ENCODE measurements at regions not wholly inside any gene's neighbourhood (a gene's known extent, or its start where the extent isn't known, plus 50 kb on each side); places are given as distances from the start of the nearest gene placed in this dataset.

- Histone ChIP-seq H3K4me1 (ENCODE audit: insufficient read depth, low read length) (no peaks in the 10 kb centered on the region), H4K20me1 (ENCODE audit: insufficient read depth, low read length) (no peaks in the 10 kb centered on the region), H3K27ac (ENCODE audit: low read depth, low read length) (no peak overlapping the region), H2AFZ (ENCODE audit: low read depth, low read length) (no peak overlapping the region), H3K9me3 (ENCODE audit: insufficient read depth, low read depth, low read length) (no peaks in the 10 kb centered on the region), H3K9ac (ENCODE audit: low read length) (no peak overlapping the region), H3K4me2 (ENCODE audit: low read length) (no peak overlapping the region), H3K79me2 (ENCODE audit: insufficient read depth, low read length) (no peaks in the 10 kb centered on the region), H3K27me3 (ENCODE audit: insufficient read depth, low read length) (no peaks in the 10 kb centered on the region), H3K36me3 (ENCODE audit: insufficient read depth, low read length) (no peaks in the 10 kb centered on the region), H3K4me3 (ENCODE audit: insufficient read depth, low read depth, low read length) (no peak overlapping the region)
- Mint-ChIP-seq H3K4me1 (ENCODE audit: low read depth, unreplicated experiment) (peaks cover 3% of the 10 kb centered on the region), H3K27ac (ENCODE audit: unreplicated experiment) (no peak overlapping the region), H3K27me3 (ENCODE audit: low read depth, unreplicated experiment) (peaks cover 10% of the 10 kb centered on the region), H3K4me3 (ENCODE audit: unreplicated experiment) (no peak overlapping the region), H3K36me3 (ENCODE audit: low read depth, unreplicated experiment) (no peaks in the 10 kb centered on the region), H3K9me3 (ENCODE audit: unreplicated experiment) (peaks cover 12% of the 10 kb centered on the region)
- TF ChIP-seq EZH2 (IDR thresholded peaks at IDR 0.05; ENCODE audit: insufficient read depth, low read length) = no peak
- TF ChIP-seq CTCF (IDR thresholded peaks at IDR 0.05; ENCODE audit: insufficient read depth, low read depth, low read length) = no peak
- FAIRE-seq (no peak), DNase-seq (ENCODE audit: low read depth) (no peak)
These were observed 168.7 kb downstream of the DDX1 start for GRCh38 chr2:15760232-15760910.

GRCh38 chr2:15761056-15761455, 169.4 kb downstream of the DDX1 start:
- Histone ChIP-seq H4K20me1 (ENCODE audit: insufficient read depth, low read length) (no peaks in the 10 kb centered on the region), H3K4me2 (ENCODE audit: low read length) (no peak overlapping the region), H3K4me3 (ENCODE audit: insufficient read depth, low read depth, low read length) (no peak overlapping the region), H3K4me1 (ENCODE audit: insufficient read depth, low read length) (no peaks in the 10 kb centered on the region), H2AFZ (ENCODE audit: low read depth, low read length) (no peak overlapping the region), H3K27me3 (ENCODE audit: insufficient read depth, low read length) (no peaks in the 10 kb centered on the region), H3K9me3 (ENCODE audit: insufficient read depth, low read depth, low read length) (no peaks in the 10 kb centered on the region), H3K79me2 (ENCODE audit: insufficient read depth, low read length) (no peaks in the 10 kb centered on the region), H3K9ac (ENCODE audit: low read length) (no peak overlapping the region), H3K36me3 (ENCODE audit: insufficient read depth, low read length) (no peaks in the 10 kb centered on the region), H3K27ac (ENCODE audit: low read depth, low read length) (no peak overlapping the region)
- Mint-ChIP-seq H3K36me3 (ENCODE audit: low read depth, unreplicated experiment) (no peaks in the 10 kb centered on the region), H3K4me1 (ENCODE audit: low read depth, unreplicated experiment) (peaks cover 3% of the 10 kb centered on the region), H3K4me3 (ENCODE audit: unreplicated experiment) (no peak overlapping the region), H3K27ac (ENCODE audit: unreplicated experiment) (no peak overlapping the region), H3K9me3 (ENCODE audit: unreplicated experiment) (peaks cover 12% of the 10 kb centered on the region), H3K27me3 (ENCODE audit: low read depth, unreplicated experiment) (peaks cover 14% of the 10 kb centered on the region)
- DNase-seq (ENCODE audit: low read depth) (no peak), FAIRE-seq (no peak)
- TF ChIP-seq EZH2 (IDR thresholded peaks at IDR 0.05; ENCODE audit: insufficient read depth, low read length) = no peak
- no peak for TF ChIP-seq CTCF (IDR thresholded peaks at IDR 0.05; ENCODE audit: insufficient read depth, low read depth, low read length)

GRCh38 chr2:15761910-15762309, 170.2 kb downstream of the DDX1 start:
- FAIRE-seq = no peak
- H2AFZ ChIP-seq (ENCODE audit: low read depth, low read length) = no peak overlapping the region
- H3K27me3 Mint-ChIP-seq (ENCODE audit: low read depth, unreplicated experiment) = peaks cover 19% of the 10 kb centered on the region

More at GRCh38 chr2:15761910-15762309, 170.2 kb downstream of the DDX1 start:
- H3K9me3 ChIP-seq (ENCODE audit: insufficient read depth, low read depth, low read length) = no peaks in the 10 kb centered on the region
- Mint-ChIP-seq H3K4me1 (ENCODE audit: low read depth, unreplicated experiment) (peaks cover 3% of the 10 kb centered on the region), H3K27ac (ENCODE audit: unreplicated experiment) (no peak overlapping the region), H3K9me3 (ENCODE audit: unreplicated experiment) (peaks cover 12% of the 10 kb centered on the region), H3K36me3 (ENCODE audit: low read depth, unreplicated experiment) (no peaks in the 10 kb centered on the region), H3K4me3 (ENCODE audit: unreplicated experiment) (no peak overlapping the region)
- TF ChIP-seq EZH2 (IDR thresholded peaks at IDR 0.05; ENCODE audit: insufficient read depth, low read length) = no peak
- TF ChIP-seq CTCF (IDR thresholded peaks at IDR 0.05; ENCODE audit: insufficient read depth, low read depth, low read length) = no peak
- no peaks in the 10 kb centered on the region for H4K20me1 ChIP-seq (ENCODE audit: insufficient read depth, low read length)
- H3K4me3 ChIP-seq (ENCODE audit: insufficient read depth, low read depth, low read length) = no peak overlapping the region
- no peaks in the 10 kb centered on the region for H3K4me1 ChIP-seq (ENCODE audit: insufficient read depth, low read length)
- no peak overlapping the region for H3K9ac ChIP-seq (ENCODE audit: low read length)
- DNase-seq (ENCODE audit: low read depth) = no peak
- H3K36me3 ChIP-seq (ENCODE audit: insufficient read depth, low read length) = no peaks in the 10 kb centered on the region
- H3K27me3 ChIP-seq (ENCODE audit: insufficient read depth, low read length) = no peaks in the 10 kb centered on the region
- H3K27ac ChIP-seq (ENCODE audit: low read depth, low read length) = no peak overlapping the region
- H3K79me2 ChIP-seq (ENCODE audit: insufficient read depth, low read length) = no peaks in the 10 kb centered on the region
- no peak overlapping the region for H3K4me2 ChIP-seq (ENCODE audit: low read length)

Measured in astrocyte (in vitro differentiated cells and primary cell).